PC-9 (cell line): ENCODE measurements at regions not wholly inside any gene's neighbourhood (a gene's known extent, or its start where the extent isn't known, plus 50 kb on each side); places are given as distances from the start of the nearest gene placed in this dataset.

Source experiments
- BruUV-seq: library from RNA; stranded (reverse); fragments of 400-500 nt; replicated peaks from 2 replicates; lab custom pipeline; 2021; lab: Mats Ljungman, UMichigan
- CTCF ChIA-PET: fragments of 300-600 bp; sonication (Branson Sonifier 250); formaldehyde crosslinking; loops from one replicate; lab custom pipeline; 2022; ENCODE audit warnings: antibody characterized with exemption; lab: Charles Lee
- POLR2A ChIA-PET: fragments of 300-600 bp; sonication (Branson Sonifier 250); formaldehyde crosslinking; loops from one replicate; lab custom pipeline; 2022; ENCODE audit warnings: antibody characterized with exemption; ENCODE audit not compliant: unreplicated experiment; lab: Charles Lee
- DNase-seq, 2 experiments: peaks; one replicate each; pipeline versions ENCODE4 v3.0.0 to v3.0.0-alpha.2; 2015 to 2022; ENCODE audit warnings: mixed read lengths in 1 of 2
- H2AFZ ChIP-seq: fragments of 200-600 bp; sonication (generic); 2 replicates; pipeline ENCODE4 v1.8.1; 2017; ENCODE audit warnings: antibody characterized with exemption
- H3F3A ChIP-seq: fragments of 200-600 bp; sonication (generic); 2 replicates; pipeline ENCODE4 v1.8.1; 2017; ENCODE audit warnings: antibody characterized with exemption, mild to moderate bottlenecking, low read depth; ENCODE audit not compliant: insufficient read depth
- H3K27ac ChIP-seq: fragments of 200-600 bp; sonication (generic); 2 replicates; pipeline ENCODE4 v1.6.1; 2016; ENCODE audit warnings: mixed run types
- H3K27me3 ChIP-seq: fragments of 200-600 bp; sonication (generic); 2 replicates; pipeline ENCODE4 v1.6.1; 2016; ENCODE audit warnings: low read depth, mixed run types; ENCODE audit not compliant: insufficient read depth
- H3K36me3 ChIP-seq: fragments of 200-600 bp; sonication (generic); 2 replicates; pipeline ENCODE4 v1.6.1; 2016; ENCODE audit warnings: low read depth, mixed run types
- H3K4me1 ChIP-seq: fragments of 200-600 bp; sonication (generic); replicated peaks from 2 replicates; pipeline ENCODE4 v1.6.1; 2016; ENCODE audit warnings: mixed run types; ENCODE audit not compliant: insufficient read depth
- H3K4me2 ChIP-seq: fragments of 200-600 bp; sonication (generic); 2 replicates; pipeline ENCODE4 v1.6.1; 2017; ENCODE audit warnings: mixed run types
- H3K4me3 ChIP-seq: fragments of 200-600 bp; sonication (generic); 2 replicates; pipeline ENCODE4 v1.6.1; 2016; ENCODE audit warnings: mixed run types
- H3K79me2 ChIP-seq: fragments of 200-600 bp; sonication (generic); 2 replicates; pipeline ENCODE4 v1.6.1; 2017; ENCODE audit warnings: low read depth, mixed run types
- H3K9me2 ChIP-seq: fragments of 200-600 bp; sonication (generic); 2 replicates; pipeline ENCODE4 v1.8.1; 2017; ENCODE audit warnings: mild to moderate bottlenecking; ENCODE audit not compliant: insufficient read depth
- H3K9me3 ChIP-seq: fragments of 200-600 bp; sonication (generic); 2 replicates; pipeline ENCODE4 v1.8.1; 2016; ENCODE audit warnings: low read depth; ENCODE audit not compliant: insufficient read depth
- H4K20me1 ChIP-seq: fragments of 200-600 bp; sonication (generic); 2 replicates; pipeline ENCODE4 v1.8.1; 2017; ENCODE audit not compliant: insufficient read depth
- CTCF ChIP-seq: fragments of 200-600 bp; sonication (generic); conservative IDR thresholded peaks from 2 replicates; pipeline ENCODE4 v1.6.1; 2017; ENCODE audit warnings: mixed run types, antibody characterized with exemption, mild to moderate bottlenecking, moderate library complexity
- EZH2 ChIP-seq: fragments of 200-600 bp; sonication (generic); IDR thresholded peaks from 2 replicates; pipeline ENCODE4 v1.8.0; 2017; ENCODE audit warnings: antibody characterized with exemption, low read depth
- intact Hi-C: fragments of 100-400 bp; cut with micrococcal nuclease; formaldehyde crosslinking; loops from one replicate; pipeline ENCODE4 v1.10.0; 2022; ENCODE audit not compliant: unreplicated experiment

GRCh38 chr5:123907349-123907748 lies 395.4 kb downstream of the CSNK1G3 start:
- Histone ChIP-seq H3K4me2 (no peak overlapping the region), H3K27me3 (no peaks in the 10 kb centered on the region), H3K36me3 (no peaks in the 10 kb centered on the region), H4K20me1 (no peaks in the 10 kb centered on the region), H3F3A (no peaks in the 10 kb centered on the region), H3K9me2 (no peaks in the 10 kb centered on the region), H3K9me3 (no peaks in the 10 kb centered on the region), H2AFZ (no peak overlapping the region), H3K27ac (no peak overlapping the region), H3K4me1 (no peaks in the 10 kb centered on the region), H3K79me2 (no peaks in the 10 kb centered on the region), H3K4me3 (no peak overlapping the region)
- TF ChIP-seq CTCF = no peak
- no peak for TF ChIP-seq EZH2
- ChIA-PET CTCF (no interaction called here), POLR2A (no interaction called here)
- no peak for DNase-seq
- intact Hi-C loops = no loop called here
- no TSS peak for BruUV-seq

- intact Hi-C loops = no loop called here
- Histone ChIP-seq H3K4me2 (no peak overlapping the region), H3K36me3 (no peaks in the 10 kb centered on the region), H2AFZ (no peak overlapping the region), H3K27ac (no peak overlapping the region), H3K4me3 (no peak overlapping the region), H3K27me3 (no peaks in the 10 kb centered on the region), H3K4me1 (no peaks in the 10 kb centered on the region), H3K9me2 (no peaks in the 10 kb centered on the region), H3K9me3 (no peaks in the 10 kb centered on the region), H3K79me2 (no peaks in the 10 kb centered on the region), H3F3A (no peaks in the 10 kb centered on the region), H4K20me1 (no peaks in the 10 kb centered on the region)
- ChIA-PET POLR2A (no interaction called here), CTCF (no interaction called here)
- DNase-seq = no peak
- no peak for TF ChIP-seq EZH2
- no peak for TF ChIP-seq CTCF
- BruUV-seq = no TSS peak
Measured at GRCh38 chr5:123906698-123907295, 394.8 kb downstream of the CSNK1G3 start.

- H3K9me3 ChIP-seq = no peaks in the 10 kb centered on the region
- H3K27me3 ChIP-seq = no peaks in the 10 kb centered on the region
- no peaks in the 10 kb centered on the region for H3K36me3 ChIP-seq
- POLR2A ChIA-PET = no interaction called here
- no peaks in the 10 kb centered on the region for H3K79me2 ChIP-seq
- H3K4me2 ChIP-seq = no peak overlapping the region
- no TSS peak for BruUV-seq
- no peaks in the 10 kb centered on the region for H3K4me1 ChIP-seq
- no peak for DNase-seq
- intact Hi-C loops = no loop called here
- H2AFZ ChIP-seq = no peak overlapping the region
- TF ChIP-seq CTCF (no peak), EZH2 (no peak)
- H4K20me1 ChIP-seq = no peaks in the 10 kb centered on the region
- H3K4me3 ChIP-seq = no peak overlapping the region
- H3K9me2 ChIP-seq = no peaks in the 10 kb centered on the region
- H3F3A ChIP-seq = no peaks in the 10 kb centered on the region
- CTCF ChIA-PET = no interaction called here
- no peak overlapping the region for H3K27ac ChIP-seq
Measured at GRCh38 chr5:123885081-123885480, 373.1 kb downstream of the CSNK1G3 start.
